Parathyroid adenoma (tissue), 2 donors: ENCODE measurements at regions not wholly inside any gene's neighbourhood (a gene's known extent, or its start where the extent isn't known, plus 50 kb on each side); places are given as distances from the start of the nearest gene placed in this dataset.

Experiments
- H2AFZ ChIP-seq: fragments of 300-600 bp; sonication (generic); one replicate; pipeline ENCODE4 v1.7.0; 2017; ENCODE audit warnings: antibody characterized with exemption, mild to moderate bottlenecking
- H3K27ac ChIP-seq: fragments of 300-600 bp; sonication (generic); one replicate; pipeline ENCODE4 v1.7.0; 2017
- H3K27me3 ChIP-seq: fragments of 300-600 bp; sonication (generic); one replicate; pipeline ENCODE4 v1.7.0; 2017; ENCODE audit warnings: low read length; ENCODE audit not compliant: control insufficient read depth, insufficient read depth
- H3K36me3 ChIP-seq: fragments of 300-600 bp; sonication (generic); one replicate; pipeline ENCODE4 v1.7.0; 2017; ENCODE audit warnings: low read length; ENCODE audit not compliant: control insufficient read depth, insufficient read depth
- H3K4me1 ChIP-seq: fragments of 300-600 bp; sonication (generic); one replicate; pipeline ENCODE4 v1.7.0; 2017; ENCODE audit warnings: control low read depth
- H3K4me2 ChIP-seq: fragments of 300-600 bp; sonication (generic); one replicate; pipeline ENCODE4 v1.7.0; 2017; ENCODE audit warnings: low read length
- H3K4me3 ChIP-seq: fragments of 300-600 bp; sonication (generic); one replicate; pipeline ENCODE4 v1.7.0; 2017; ENCODE audit warnings: low read depth, low read length
- H3K79me2 ChIP-seq: fragments of 300-600 bp; sonication (generic); one replicate; pipeline ENCODE4 v1.7.0; 2017; ENCODE audit warnings: control low read depth
- H3K9ac ChIP-seq: fragments of 300-600 bp; sonication (generic); one replicate; pipeline ENCODE4 v1.7.0; 2017; ENCODE audit warnings: mild to moderate bottlenecking
- H3K9me3 ChIP-seq: fragments of 300-600 bp; sonication (generic); one replicate; pipeline ENCODE4 v1.7.0; 2017; ENCODE audit warnings: low read length; ENCODE audit not compliant: control insufficient read depth
- CTCF ChIP-seq: fragments of 300-600 bp; sonication (generic); IDR thresholded peaks from one replicate; pipeline ENCODE4 v1.7.0; 2017; ENCODE audit warnings: antibody characterized with exemption, mild to moderate bottlenecking
- donor health status: primary hyperparathyroidism.

DNA sequence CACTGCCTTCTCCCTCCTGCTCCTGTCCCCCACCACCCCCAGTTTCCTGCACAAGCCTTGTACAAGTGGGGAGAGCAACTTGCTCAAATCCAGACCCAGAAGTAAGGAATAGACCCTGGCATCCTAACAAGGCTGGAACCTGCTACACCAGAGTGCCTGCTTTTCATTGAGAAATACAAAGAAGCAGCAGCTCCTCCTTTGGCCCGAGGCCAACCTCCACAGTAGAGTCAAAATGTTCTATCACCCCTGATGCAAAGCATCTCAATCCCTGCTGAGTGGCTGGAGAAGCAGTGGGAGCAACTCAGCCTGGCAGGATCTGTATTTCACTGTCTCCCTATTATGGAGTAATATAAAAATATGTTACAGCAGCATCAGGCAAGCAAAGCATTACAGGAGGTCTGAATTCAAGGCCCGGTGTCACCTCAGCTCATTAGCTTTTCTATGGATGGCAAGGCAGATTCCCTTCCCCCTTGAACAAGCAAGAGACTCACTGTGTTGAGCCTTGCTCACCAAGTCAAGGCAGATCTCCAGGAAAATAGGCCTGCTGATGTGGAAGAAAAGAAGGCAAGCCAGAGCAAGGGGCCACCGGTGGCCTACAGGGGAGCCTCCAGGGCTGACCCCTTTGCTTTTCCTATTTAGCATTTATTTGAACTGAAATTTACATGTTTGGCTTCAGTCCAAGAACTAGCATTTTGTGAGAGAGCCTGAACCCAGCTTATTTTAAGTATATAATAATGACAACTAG lies 186.3 kb upstream of the EGLN3 start:
- H3K79me2 ChIP-seq: no peaks in the 10 kb centered on the region
- H3K4me1 ChIP-seq: peaks cover 8% of the 10 kb centered on the region
- no peaks in the 10 kb centered on the region for H3K36me3 ChIP-seq
- TF ChIP-seq CTCF: no peak
- no peak overlapping the region for H3K4me2 ChIP-seq
- no peak overlapping the region for H3K27ac ChIP-seq
- H3K27me3 ChIP-seq: no peaks in the 10 kb centered on the region
- H3K4me3 ChIP-seq: no peak overlapping the region
- no peaks in the 10 kb centered on the region for H3K9me3 ChIP-seq
- H3K9ac ChIP-seq: no peak overlapping the region
- no peak overlapping the region for H2AFZ ChIP-seq

- Histone ChIP-seq H3K27me3 (no peaks in the 10 kb centered on the region), H3K9me3 (no peaks in the 10 kb centered on the region), H3K27ac (no peak overlapping the region), H3K36me3 (no peaks in the 10 kb centered on the region), H3K79me2 (no peaks in the 10 kb centered on the region), H3K4me3 (no peak overlapping the region), H3K9ac (no peak overlapping the region), H3K4me1 (peaks cover 8% of the 10 kb centered on the region), H3K4me2 (no peak overlapping the region), H2AFZ (no peak overlapping the region)
- no peak for TF ChIP-seq CTCF
These were observed 184.6 kb upstream of the EGLN3 start for GRCh38 chr14:34135492-34135891.

- Histone ChIP-seq H3K36me3 (no peaks in the 10 kb centered on the region), H3K79me2 (no peaks in the 10 kb centered on the region), H3K4me2 (no peak overlapping the region), H3K9ac (no peak overlapping the region), H3K27me3 (no peaks in the 10 kb centered on the region), H3K4me3 (no peak overlapping the region), H3K27ac (no peak overlapping the region), H2AFZ (no peak overlapping the region), H3K9me3 (no peaks in the 10 kb centered on the region), H3K4me1 (peaks cover 3% of the 10 kb centered on the region)
- no peak for TF ChIP-seq CTCF
These were observed 183.6 kb upstream of the EGLN3 start for GRCh38 chr14:34134484-34134883.

GRCh38 chr14:34129927-34130552 lies 179.2 kb upstream of the EGLN3 start:
- Histone ChIP-seq H3K9me3 (no peaks in the 10 kb centered on the region), H3K4me1 (no peaks in the 10 kb centered on the region), H3K4me2 (no peak overlapping the region), H3K4me3 (no peak overlapping the region), H3K27me3 (no peaks in the 10 kb centered on the region), H3K79me2 (no peaks in the 10 kb centered on the region), H3K27ac (no peak overlapping the region), H3K9ac (no peak overlapping the region), H2AFZ (no peak overlapping the region), H3K36me3 (no peaks in the 10 kb centered on the region)
- no peak for TF ChIP-seq CTCF

GRCh38 chr14:34128665-34129064 lies 177.8 kb upstream of the EGLN3 start:
- no peak overlapping the region for H3K4me2 ChIP-seq
- H3K9ac ChIP-seq: no peak overlapping the region
- no peaks in the 10 kb centered on the region for H3K36me3 ChIP-seq
- H3K27ac ChIP-seq: no peak overlapping the region
- no peak overlapping the region for H3K4me3 ChIP-seq
- no peaks in the 10 kb centered on the region for H3K27me3 ChIP-seq
- H2AFZ ChIP-seq: no peak overlapping the region
- no peaks in the 10 kb centered on the region for H3K79me2 ChIP-seq
- H3K4me1 ChIP-seq: no peaks in the 10 kb centered on the region
- TF ChIP-seq CTCF: no peak
- no peaks in the 10 kb centered on the region for H3K9me3 ChIP-seq
